GM21367 (cell line): ENCODE measurements at regions not wholly inside any gene's neighbourhood (a gene's known extent, or its start where the extent isn't known, plus 50 kb on each side); places are given as distances from the start of the nearest gene placed in this dataset.
"Not testable (repeated sequence)": the region's sequence is repeated elsewhere in the genome, so short reads cannot be mapped to it uniquely, and the experiment has no call there.

Experiments
- ATAC-seq: cut with Tn5 transposase; IDR thresholded peaks from one replicate; pipeline ENCODE4 v1.9.1; 2021; ENCODE audit not compliant: unreplicated experiment

DNA sequence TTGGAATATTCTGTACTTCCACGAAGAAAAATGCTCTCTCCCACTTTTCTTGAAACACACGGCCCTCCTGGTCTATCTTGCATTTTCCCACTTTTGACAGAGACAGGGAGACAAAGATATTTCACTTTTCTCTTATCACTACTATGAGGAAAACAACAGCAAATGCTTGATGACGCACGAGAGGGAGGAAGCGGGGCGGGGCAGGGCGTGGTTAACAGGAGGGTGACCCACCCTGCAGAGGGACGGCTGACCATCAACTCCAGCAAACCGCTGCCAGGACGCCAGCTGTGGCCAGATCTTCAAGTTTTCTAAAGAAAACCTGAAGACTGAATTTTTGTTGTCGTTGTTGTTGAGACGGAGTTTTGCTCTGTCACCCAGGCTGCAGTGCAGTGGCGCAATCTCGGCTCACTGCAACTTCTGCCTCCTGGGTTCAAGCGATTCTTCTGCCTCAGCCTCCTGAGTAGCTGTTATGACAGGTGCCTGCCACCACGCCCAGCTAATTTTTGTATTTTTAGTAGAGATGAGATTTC, 63.8 kb downstream of the NSUN5 start:
- ATAC-seq: not testable (repeated sequence)

DNA sequence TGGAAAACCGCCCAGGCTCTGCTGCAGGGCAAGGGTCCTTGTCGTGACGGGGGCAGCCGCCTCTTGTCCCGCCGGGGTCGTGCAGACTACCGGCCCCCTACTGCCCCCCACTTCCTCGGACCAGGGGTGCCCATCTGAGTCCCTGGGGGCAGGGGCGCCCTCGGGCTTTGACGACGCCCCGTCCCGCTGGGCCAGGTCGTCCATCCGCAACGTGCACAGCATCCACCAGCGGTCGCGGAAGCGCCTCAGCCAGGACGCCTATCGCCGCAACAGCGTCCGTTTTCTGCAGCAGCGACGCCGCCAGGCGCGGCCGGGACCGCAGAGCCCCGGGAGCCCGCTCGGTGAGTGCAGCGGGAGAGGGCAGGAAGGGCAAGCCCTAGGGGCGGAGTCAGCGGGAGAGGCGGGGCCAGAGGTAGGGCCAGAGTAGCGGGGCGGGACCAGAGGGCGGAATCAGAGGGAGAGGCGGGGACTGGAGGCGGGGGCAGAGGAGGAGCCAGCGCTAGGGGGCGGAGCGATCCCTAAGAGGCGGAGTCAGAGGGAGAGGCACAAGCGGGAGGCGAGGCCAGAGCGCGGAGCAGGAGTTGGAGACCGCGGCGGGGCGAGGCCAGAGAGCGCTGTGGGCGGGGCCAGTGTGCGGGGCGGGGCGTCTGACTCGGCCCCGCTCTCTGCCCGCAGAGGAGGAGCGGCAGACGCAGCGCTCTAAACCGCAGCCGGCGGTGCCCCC, 73.5 kb downstream of the NSUN5 start:
- peak; percentile 89 for ATAC-seq

DNA sequence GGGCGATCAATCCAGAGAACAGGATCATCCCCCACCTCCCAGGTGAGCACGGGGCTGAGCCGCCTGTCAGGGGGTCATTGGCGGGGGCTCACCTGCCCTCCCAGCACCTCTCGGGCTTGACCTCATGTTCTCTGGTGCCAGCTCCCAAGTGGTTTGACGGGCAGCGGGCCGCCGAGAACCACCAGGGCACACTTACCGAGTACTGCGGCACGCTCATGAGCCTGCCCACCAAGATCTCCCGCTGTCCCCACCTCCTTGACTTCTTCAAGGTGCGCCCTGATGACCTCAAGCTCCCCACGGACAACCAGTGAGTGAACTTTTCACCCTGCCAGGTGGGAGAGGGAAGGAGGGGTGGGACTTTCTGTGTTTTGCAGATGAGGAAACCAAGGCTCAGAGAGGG, 82.9 kb downstream of the NSUN5 start:
- not testable (repeated sequence) for ATAC-seq

DNA sequence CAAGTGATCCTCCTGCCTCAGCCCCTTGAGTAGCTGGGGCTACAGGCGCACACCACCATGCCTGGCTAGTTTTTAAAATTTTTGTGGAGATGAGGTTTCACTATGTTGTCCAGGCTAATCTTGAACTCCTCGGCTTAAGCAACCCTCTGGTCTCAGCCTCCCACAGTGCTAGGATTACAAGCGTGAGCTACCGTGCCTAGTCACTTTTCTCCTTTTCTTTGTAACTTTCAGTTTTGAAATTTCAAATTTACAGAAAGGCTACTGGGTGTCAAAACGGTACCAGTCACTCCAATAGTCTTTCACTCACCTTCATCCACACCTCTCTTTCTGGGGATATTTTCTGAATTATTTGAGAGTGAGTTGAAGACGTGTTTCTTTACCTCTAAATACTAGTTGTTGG, 86.9 kb downstream of the NSUN5 start:
- not testable (repeated sequence) for ATAC-seq

DNA sequence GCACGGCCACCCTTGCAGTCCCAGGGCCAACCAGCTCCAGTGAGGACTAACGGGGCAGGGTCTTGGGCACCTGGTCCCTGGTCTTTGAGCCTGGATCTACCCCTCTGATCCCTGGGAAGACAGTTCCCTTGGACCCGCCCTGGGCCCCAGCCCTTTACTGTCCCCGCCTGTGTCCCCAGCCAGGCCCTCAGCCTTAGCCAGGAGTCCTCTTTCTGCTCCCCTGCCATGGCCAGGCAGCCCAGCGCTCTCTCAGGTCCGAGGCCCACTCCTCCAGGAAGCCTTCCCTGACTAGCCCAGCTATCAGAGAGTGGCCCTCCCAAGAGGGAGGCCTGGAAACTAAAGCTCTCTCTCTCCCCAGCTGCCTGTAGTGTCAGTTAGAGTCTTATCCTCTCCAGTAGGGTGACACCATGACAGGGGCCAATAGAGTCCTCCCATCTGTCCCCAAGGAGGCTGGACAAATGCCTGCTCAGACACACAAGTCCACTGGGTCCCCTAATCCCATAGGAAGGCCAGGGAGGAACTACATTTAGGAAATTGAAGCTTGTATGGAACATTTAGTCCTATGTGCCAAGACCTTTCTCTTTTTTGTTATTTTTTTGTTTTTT, 87.8 kb downstream of the NSUN5 start:
- ATAC-seq: peak; percentile 25

DNA sequence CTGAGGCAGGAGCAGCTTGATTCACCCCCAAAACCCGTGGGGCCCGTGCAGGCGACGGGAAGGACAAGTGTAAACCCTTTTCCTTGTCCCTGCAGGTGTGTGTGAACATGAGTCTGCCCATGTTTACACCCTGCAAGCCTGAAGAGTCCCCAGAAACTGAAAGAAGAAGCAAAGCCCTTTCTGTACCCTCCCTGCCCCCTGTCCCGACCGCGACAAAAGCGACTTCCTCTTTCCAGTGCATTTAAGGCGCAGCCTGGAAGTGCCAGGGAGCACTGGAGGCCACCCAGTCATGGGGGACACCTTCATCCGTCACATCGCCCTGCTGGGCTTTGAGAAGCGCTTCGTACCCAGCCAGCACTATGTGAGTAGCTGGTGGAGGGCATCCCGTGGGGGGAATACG, 88.3 kb downstream of the NSUN5 start:
- peak; percentile 71 for ATAC-seq

DNA sequence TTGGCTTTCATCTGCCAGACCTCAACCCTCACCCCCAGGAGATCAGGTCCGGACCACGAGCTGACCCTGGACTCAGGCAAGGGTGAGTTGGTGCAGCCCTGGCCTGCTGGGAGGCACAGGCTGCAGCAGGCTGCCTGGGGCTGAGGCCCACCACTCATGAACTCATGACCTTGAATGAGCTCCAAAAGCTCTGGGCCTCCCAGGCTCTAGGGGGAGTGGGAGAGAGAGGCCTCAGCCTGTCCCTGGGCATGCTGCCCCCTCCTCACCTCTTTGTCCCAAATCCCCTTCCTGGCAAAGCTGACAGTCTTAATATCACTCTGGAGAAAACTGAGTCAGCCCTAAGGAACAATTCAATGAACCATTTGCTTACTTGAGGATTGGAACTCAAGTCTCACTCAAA, 89.8 kb downstream of the NSUN5 start:
- ATAC-seq: not testable (repeated sequence)

DNA sequence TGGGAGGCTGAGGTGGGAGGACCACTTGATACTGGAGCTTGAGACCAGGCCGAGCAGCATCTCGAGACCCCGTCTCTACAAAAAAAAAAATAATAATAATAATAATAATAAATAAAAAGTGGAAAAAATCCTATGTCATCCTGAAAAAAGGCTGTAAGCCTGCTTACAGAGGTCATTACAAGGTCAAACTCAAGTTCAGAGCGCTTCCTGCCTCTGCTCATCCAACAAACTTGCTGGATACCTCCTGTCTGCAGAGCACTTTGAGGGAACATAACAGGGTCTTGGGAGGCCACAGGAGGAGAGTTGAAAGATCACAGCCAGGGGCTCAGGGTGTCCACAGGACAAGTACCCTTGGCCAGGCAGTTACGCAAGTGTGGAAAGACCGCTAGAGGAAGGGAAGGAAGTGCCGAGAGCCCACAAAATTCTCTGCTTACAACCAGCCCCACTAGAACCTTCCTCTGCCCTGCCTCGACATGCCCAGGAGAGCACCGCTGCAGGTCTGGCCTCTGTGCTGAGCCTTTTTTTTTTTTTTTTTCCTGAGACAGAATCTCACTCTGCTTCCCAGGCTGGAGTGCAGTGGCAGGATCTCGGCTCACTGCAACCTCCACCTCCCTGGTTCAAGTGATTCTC, 92.5 kb downstream of the NSUN5 start:
- ATAC-seq: not testable (repeated sequence)

DNA sequence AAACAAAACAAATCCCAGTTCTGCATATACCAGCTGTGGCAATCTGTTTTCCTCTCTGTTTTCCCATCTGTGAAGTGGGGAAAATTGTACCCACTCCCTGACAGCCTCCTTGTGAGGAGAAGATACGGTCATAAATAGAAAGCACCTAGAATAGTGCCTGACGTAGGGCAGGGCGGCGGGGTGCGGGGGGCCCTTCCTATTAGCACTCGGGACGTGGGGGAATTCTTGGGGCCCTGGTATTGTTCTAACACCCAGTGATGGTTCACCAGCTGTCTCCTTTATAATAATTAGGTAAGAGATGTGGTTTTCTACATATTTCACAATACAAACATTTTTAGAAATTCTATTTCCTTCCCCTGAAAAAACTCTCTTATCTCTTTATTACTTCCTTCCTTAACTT, 93.4 kb downstream of the NSUN5 start:
- not testable (repeated sequence) for ATAC-seq

DNA sequence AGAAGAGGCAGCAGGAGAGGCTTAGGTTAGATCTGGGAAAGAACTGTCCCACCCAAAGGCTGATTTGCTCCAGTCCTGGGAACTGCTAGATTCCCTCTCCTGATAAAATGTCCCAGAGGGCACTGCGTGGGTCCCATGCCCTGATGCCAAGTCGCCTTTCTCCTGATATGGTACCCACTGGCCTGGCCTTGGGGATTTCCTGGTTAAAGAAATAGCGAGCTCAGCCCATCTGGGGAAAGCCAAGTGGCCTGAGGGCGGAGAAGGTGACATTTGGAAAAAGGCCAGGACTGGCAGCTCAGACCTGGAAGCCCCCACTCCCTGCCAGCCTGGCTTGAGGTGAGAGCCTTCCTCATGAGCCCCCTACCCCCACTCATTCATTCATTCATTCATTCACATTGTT, 94.2 kb downstream of the NSUN5 start:
- ATAC-seq: not testable (repeated sequence)

DNA sequence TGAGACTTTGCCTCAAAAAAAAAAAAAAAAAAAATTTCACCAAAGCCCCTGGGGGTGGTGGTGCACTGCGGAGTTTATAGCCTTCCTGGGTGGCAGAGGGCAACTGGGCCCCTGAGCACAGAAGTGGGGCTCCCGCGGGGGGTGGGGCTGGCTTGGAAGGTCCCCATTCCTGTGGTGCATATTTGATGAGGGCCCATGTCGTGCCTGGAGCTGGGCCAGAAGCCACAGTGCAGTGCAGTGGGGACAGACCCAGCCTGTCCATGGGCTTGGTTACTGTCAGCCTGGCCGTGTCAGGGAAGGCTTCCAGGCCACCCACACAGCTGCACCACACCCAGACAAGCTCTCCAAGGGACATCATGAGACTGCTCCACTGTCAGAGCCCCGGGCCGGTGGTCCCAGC, 95.5 kb downstream of the NSUN5 start:
- ATAC-seq: not testable (repeated sequence)

DNA sequence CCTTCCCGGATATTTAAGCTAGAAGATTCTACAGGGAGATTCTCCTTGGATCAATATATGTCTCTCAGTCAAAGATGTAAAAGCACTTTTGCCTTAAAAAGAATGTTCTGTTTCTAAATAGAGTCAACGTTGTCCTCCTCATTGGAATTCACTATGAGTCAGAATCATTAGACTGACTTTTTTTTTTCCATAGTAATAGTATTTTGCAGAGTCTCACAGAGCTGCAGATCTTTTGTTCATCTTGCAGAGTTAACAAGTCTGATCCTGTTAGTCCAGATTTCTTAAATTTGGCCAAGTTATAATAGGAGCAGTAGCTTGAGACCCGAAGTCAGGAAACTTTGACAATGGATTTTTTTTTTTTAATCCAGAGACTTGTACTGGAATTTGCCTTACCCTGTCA, 103.0 kb downstream of the NSUN5 start:
- ATAC-seq: not testable (repeated sequence)

DNA sequence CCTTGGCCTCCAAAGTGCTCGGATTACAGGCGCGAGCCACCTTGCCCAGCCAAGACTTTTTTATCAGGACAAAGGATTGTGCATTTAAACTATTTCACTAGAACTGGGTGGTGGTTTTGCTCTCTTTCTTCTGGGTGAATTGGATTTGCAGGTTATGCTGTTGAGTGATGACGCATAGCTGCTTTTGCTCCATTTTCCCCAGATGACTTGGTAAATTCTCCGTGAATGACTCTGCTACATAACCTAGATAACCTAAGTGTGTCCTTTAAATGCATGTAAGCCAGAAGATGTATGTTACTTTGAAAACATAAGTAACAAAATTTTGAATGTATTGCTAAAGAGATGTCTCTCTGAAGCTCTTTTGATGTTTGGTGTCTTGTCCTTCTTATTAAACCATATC, 103.7 kb downstream of the NSUN5 start:
- not testable (repeated sequence) for ATAC-seq

DNA sequence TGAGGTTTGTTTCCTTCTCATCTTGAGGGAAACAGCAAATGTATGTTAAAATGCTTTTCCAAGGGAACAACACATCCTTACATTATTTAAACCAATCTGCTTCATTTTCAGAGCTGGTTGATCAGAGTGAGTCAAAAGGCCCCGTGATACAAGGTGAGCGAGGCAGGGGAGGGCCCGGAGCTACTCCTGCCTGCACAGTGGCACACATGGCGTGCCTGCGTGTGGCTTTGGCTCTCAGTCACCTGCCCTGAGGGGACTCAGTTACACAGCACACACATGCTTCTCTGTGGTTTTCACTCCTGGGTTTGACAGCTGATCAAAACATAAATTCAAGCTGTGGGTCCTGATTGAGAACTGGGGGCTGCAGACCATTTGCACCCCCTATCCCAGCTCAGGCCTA, 105.3 kb downstream of the NSUN5 start:
- ATAC-seq: not testable (repeated sequence)

DNA sequence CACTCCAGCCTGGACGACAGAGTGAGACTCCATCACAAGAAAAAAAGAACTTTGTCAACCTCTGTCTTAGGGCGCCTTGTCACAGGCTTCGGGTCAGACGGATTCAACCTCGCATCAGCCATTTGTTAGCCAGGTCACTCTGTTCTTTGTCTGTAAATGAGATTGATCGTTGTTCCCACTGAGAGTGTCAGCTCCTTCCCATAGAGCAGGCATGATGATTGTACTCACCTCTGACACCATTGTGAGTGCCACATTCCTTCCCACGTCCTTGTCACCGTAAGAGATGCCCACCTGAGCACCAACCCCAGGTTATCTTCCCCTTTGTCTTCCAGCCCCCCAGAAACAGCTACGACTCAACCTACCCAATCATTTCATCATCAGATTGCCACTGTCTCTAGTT, 107.4 kb downstream of the NSUN5 start:
- ATAC-seq: not testable (repeated sequence)

DNA sequence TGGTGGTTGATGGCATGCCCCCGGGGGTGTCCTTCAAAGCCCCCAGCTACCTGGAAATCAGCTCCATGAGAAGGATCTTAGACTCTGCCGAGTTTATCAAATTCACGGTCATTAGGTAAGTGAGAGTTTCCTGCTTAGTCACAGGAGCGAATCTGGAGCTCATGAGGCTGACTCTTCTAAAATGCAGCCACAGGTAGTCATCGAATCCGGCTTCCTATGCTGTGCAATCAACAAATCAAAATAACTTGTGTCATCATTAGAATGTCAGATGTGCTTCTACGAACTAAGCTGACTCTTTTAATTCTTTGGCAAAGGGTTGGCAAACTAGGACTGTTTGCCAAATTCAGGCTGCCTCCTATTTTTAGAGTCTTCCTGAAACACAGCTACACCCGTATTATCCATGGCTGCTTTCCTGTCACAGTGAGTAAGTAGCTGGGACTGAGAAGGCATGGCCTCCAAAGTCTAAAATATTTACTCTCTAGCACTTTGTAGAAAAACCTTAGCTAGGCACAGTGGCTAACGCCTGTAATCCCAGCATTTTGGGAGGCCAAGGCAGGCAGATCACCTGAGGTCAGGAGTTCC, 108.0 kb downstream of the NSUN5 start:
- ATAC-seq: not testable (repeated sequence)

DNA sequence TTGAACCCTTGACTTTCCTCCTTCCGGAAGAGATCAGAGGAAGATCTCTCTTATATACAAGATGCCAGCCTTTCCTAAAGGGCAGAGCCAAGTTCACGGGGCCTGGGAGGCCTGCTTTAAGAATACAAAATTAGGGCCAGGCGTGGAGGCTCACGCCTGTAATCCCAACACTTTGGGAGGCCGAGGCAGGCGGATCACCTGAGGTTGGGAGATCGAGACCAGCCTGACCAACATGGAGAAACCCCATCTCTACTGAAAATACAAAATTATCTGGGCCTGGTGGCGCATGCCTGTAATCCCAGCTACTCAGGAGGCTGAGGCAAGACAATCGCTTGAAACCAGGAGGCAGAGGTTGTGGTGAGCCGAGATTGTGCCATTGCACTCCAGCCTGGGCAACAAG, 108.2 kb upstream of the SPDYE9 start:
- ATAC-seq: not testable (repeated sequence)

DNA sequence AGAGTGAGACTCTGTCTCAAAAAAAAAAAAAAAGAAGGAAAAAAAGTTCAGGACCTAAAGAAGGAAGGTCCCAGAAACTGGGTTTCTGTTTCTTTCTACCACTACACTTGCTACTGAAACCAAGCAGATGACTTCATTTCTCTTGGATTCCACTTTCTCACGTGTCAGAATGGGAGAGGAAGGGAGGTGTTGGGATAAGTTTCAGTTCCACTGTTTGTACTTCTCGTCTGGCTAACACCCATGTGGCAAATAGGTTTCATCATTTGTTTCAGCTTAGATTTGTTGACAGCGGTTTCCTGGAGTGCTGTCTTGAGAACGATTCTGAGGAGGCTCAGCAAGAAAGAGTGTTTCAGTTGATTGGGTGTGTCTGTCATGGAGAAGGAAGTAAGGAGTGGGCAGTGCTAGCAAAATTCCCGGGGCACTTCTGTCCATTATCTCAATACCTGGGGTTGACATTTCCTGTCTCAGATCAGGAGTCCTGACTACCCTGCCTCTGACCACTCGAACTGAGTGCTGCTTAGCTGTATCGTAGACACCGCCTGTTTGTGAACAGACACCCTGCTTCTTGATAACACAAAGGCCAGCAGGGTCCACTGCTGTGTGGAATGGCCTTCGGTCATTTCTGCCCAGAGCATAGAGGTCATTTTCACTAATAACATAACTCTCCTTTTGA, 104.8 kb upstream of the SPDYE9 start:
- ATAC-seq: not testable (repeated sequence)

DNA sequence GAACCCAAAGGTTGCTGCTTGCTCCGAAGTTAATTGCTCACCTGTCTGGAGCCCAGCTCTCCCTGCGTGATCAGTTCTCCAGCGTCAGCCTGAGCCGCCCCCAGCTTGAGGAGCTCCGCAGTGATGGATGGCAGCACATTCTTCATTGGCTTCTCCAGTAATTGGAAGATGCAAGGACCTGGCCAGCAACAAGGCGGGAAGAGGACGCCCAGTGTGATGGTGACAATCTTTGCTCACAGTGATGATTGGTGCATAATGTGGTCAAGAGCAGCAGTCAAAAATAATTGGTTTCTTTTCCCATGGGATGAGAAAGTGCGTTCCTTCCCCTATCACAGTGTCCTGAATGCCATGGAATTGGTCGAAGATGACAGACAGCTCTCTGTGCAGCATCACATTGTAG, 102.4 kb upstream of the SPDYE9 start:
- not testable (repeated sequence) for ATAC-seq

DNA sequence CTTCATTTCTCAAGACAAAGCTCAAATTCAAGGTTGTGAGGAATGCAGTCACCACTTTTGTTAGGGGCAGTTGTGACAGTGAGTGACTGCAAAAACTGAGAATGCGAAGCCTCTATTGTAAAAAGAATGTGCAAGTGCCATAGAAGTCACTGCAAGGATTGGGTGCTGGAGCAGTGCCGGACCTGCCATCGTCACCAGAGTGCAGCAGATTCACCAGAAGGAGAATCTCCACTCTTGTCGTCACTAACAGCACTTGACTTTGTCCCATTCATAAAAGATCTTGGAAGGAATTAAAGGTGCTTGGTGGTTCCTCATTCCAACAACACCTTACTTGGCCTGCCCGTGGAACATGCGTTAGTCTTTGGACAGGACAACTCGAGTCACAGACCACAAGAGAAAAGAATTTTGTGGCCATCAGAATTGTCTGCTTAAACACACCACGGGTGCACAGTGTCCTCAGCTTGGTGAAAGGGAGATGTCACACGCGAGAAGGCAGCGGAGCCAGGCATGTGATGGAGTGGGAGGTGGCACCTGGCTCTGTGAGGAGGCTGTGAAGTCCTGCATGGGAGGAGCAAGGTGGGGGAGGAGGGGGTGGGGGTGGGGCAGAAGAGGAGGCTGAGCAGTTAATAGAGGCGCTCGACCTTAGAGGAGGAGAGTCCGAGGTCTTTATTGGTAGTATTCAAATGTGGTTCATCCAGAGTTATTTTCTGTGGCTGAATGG, 100.9 kb upstream of the SPDYE9 start:
- ATAC-seq: not testable (repeated sequence)
